HG02840 (cell line): ENCODE measurements at regions not wholly inside any gene's neighbourhood (a gene's known extent, or its start where the extent isn't known, plus 50 kb on each side); places are given as distances from the start of the nearest gene placed in this dataset.
"Not testable (repeated sequence)": the region's sequence is repeated elsewhere in the genome, so short reads cannot be mapped to it uniquely, and the experiment has no call there.

Experiments
- ATAC-seq: cut with Tn5 transposase; IDR thresholded peaks from one replicate; pipeline ENCODE4 v1.9.1; 2021; ENCODE audit warnings: mild to moderate bottlenecking, moderate library complexity, moderate number of reproducible peaks; ENCODE audit not compliant: unreplicated experiment, low FRiP score

DNA sequence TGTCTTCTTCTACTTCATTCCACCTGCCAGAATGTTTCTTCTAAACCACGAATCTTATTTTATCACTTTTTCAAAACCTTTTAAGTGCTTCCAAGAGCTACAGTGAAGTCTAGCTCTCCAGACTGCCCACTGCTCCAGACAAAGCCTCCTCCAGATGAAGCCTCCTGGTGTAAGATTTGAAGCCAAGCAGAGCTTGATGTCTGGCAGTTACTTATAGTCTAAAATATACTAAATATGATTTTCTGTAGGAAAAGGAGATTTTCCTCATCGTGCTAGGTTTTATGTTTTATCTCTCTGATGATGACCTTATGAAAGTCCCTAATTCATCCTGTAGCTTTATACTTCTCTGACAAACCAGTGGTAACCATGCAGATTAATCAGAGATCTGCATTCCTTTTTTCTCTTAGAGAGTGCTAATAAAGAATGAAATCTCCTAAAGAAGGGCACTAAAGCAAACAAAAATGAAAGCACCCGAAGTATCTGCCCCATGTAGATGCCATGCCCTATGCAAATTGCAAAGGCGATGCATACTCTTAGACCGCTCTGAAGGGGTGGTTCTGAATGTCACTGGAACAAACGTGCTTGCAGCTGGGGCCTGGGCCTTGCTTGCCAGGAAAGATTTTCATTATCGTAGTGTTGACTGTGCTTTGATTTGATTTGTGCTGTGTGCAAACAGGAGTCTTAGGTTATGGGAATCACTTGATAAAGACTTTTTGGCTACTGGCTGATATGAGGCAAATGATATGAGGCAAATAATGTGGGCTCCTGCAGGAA, 314.2 kb downstream of the PID1 start:
- no peak for ATAC-seq

GRCh38 chr2:228949831-228950230, 321.3 kb downstream of the PID1 start:
- no peak for ATAC-seq

DNA sequence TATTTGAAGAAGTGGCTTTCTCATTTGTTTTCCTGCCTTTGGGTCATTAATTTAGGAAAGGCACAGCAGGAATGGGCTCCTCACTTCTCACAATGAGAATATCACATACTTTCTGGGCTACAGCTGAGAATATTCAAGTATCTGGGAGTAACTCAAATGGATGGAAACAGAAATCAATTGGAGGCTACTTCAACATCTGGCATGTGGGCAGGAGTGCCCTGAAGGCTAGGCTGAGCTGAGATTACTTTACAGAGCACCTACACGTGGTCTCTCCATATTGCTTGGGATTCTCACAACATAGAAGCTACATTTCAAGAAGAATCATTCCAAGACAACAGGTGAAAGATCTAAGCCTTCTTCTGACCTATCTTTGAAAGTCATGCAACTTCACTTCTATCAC, 325.4 kb downstream of the PID1 start:
- no peak for ATAC-seq

GRCh38 chr2:228942856-228943255, 328.2 kb downstream of the PID1 start:
- ATAC-seq: no peak

DNA sequence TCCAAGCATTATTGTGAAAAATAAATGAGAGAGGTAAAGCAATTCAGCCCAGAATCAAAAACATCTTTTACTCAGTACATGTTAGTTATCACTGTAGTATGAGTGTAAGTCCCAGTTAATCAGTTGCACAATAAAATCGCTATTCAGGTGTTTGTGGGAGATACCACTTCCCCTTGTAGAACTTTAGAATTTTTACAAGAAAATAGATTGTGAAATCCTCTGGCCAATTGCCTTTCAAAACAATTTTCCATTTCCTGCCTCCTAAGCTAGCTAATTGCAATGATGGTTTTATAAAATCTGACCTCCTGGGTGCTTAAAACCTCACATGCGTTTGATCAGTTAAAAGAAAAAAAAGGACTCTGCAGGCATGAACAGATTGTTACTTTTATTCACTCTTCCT, 332.5 kb downstream of the PID1 start:
- ATAC-seq: no peak

DNA sequence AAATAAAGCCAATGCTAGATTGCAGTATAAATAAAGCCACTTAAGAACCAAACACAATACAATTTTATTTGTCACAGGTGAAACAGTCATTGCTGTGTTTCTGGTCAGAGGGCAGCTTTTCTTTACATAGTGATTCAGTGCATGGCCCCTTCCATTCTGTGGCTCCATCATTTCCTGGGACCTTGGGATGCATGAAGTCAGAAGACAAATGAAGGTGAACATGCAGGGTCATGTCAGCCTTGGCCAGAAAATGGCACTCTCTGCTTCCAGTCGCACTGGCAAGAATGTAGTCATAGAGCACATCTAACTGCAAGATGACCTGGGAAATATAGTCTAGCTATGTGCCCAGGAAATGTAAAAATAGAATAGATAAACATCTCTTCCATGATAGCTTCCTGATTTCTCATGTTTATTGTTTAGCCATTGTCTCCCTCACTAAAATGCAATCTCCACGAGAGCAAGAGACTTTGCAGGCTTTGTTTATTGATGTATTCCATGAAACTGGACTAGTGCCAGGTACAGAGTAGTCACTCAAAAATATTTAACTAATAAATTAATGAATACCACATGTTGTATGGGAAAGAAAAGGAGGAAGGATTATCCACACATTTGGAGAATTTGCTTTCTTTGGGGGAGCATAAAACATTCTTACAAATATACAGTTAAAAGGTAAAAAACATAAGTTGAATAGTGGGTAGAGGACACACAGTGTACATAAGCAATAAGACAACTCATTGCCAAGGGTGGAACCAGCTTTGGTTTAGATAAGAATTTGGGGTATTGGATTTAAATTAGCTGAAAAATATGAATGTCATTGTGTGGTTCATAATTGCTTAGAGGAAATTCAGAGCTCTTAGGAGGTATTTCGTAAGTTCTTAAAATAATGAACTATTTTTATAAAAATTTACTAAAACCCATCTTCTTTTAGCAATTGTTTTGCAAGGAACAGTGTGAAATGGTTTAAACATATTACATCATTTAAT, 343.8 kb downstream of the PID1 start:
- ATAC-seq: no peak

DNA sequence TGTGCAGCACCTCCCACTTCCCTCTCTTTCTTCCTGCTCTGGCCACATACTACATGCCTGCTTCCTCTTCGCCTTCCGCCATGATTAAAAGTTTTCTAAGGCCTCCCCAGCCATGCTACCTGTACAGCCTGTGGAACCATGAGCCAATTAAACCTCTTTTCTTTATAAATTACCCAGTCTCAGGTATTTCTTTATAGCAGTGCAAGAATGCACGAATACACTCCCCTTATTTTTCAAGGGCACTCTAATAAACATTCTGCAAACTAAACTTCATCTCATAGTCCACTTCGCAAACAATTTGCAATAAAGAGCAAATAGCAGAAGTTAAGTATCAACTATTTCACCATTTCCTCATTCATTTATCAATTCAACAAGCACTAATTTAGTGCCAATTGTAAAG, 351.3 kb downstream of the PID1 start:
- ATAC-seq: no peak

DNA sequence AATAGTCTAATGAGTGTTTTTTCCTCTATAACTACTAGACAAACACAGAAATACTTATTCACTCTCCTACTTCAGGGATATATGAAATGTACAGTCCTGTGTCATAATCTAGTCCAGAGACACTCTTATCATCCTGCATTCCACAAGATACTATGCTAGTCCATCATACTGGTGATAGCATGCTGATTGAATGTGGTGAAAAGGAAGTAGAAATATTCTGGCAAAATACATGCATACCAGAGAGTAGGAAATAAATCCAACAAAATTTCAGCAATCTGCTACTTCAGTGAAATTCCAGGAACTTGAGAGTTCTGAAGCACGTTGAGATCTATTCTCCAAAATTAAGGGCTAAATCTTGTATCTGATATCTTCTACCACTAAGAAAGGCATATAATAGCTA, 353.9 kb downstream of the PID1 start:
- no peak for ATAC-seq

DNA sequence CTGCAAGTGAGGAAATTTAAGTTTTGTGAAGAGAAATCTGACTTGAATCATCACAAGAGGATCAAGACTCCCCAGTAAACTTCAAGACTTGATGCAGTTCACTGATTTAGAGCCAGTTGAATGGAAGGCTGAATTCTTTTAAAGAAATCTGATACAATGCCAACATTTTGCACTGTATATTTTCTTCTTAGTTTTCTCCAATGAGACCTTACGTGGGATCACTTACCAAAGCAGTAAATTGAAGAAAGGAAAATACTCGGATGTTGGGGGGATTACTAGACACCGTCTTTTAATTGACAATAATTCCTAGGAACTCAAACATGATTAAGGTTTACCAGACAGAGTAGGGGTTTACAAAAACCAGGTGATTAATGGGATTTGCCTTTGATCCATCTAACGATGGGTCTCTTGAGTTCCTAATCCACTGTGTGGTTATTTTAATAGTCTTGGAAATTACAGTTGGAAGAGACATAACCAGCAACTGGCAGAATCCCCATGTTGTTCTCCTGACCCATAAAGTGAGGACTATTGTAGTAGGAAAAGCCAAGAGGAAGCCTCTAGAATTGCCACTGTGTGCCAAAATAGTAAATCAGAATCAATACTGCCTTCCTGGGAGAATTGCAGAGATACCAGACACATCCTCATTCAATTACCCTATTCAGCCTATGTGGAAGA, 354.5 kb downstream of the PID1 start:
- ATAC-seq: no peak

- ATAC-seq: no peak
Observed at GRCh38 chr2:228913176-228913575, 357.9 kb downstream of the PID1 start.

- not testable (repeated sequence) for ATAC-seq
Observed at GRCh38 chr2:228910872-228911271, 360.2 kb downstream of the PID1 start.

GRCh38 chr2:228902176-228902575, 368.9 kb downstream of the PID1 start:
- no peak for ATAC-seq

DNA sequence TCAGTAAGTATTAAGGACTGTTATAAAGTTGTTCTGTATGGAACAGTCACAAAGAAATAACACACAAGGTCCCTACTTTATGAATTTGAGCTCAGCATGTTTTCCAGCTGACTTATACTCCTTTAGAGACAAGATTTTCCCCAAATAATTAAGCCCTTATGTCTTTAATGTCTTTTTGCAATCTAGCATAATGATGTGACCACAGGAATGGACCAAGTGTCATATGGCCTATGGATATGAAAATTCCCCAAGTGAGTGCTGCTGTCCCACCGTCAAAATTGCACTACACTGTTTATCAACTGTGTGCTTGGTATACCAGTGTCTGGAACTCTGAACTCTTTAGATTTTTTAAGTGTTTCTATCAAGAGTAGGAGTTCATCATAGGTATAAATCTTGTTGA, 369.6 kb downstream of the PID1 start:
- ATAC-seq: no peak

DNA sequence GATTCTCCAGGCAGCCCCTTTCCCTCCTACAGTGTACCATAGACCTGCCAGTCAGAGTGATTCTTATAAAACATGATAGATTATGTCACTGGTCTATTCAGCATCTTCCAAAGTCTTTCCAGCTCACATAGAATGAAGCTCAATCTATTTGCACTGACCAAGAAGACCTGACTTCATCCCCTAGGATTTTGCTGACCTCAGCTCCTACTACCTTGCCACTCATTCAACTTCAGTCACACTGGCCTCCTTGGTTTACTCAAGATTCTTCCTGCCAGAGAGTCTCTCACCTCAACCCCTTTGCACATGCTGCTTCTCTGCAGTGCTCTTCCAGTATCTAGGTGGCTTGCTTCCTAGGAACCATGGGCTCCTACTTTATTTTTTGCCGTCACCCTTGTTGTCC, 392.9 kb downstream of the PID1 start:
- ATAC-seq: no peak

DNA sequence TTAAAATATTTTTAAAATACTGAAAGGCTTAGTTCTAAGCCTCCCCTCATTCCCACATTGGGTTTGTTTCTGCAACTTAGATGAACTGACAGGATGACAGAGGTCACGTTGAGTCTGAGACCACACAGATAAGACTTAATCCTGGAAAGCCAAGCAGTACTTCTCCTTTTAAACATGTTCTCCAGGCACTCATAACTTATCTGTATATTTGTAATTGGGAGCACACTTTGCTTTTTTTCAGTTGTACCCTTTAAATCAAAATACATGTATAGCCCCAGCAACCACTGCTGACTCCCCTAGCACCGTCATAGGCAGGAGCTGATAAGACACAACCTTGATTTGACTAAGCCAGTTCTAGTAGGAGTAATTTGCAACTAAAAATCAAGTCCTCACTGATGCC, 394.8 kb downstream of the PID1 start:
- ATAC-seq: no peak

GRCh38 chr2:228875152-228875900, 395.8 kb downstream of the PID1 start:
- ATAC-seq: no peak

GRCh38 chr2:228871012-228871411, 400.1 kb downstream of the PID1 start:
- no peak for ATAC-seq

DNA sequence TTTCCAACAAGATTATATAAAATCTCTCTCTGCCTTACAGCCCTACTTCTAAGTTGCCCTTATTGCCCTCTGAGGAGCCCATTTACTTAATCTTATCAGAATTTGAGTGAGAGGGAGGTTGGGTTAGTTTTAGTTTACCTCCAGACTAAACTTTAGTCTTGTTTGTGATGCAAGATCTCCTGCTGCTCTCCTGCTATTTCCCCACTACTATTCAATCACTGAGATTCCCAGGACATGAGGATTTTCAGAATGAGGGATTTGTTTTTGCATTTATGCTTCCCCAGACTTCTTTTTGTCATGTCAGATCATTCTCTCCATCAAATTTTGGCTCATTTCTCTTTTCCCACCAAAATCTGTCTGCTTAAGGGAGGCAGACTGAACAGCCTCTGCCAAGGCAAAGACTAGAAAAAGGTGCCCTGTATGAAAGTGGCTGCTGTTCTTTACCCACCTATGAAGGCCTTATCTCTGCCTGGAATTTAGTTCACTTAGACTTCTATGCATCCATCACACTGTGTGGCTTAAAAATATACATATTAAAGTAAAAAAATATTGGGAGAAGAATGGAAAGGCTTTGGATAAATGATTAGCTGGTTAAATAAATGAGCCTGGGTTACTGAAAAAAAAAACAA, 401.3 kb downstream of the PID1 start:
- ATAC-seq: no peak

- no peak for ATAC-seq
Observed at GRCh38 chr2:228867406-228867805, 403.7 kb downstream of the PID1 start.

DNA sequence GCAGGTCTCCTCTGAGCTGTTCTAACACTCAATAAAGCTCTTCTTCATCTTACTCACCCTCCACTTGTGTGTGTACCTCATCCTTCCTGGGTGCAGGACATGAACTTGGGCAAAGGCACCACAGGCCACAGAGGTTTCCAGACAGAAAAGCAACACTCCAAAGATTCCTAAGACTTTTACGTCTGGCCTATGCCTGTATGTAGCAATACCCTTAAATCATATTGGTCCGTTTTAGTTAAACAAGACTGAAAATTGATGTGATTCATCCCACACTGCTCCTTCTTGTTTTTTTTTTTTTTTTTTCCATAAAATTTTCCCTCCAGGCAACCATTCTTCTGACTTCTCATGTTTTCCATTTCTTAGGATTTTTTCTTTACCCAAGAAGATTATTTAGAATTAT, 404.3 kb downstream of the PID1 start:
- no peak for ATAC-seq
